HFFc6 (cell line): ENCODE measurements at regions not wholly inside any gene's neighbourhood (a gene's known extent, or its start where the extent isn't known, plus 50 kb on each side); places are given as distances from the start of the nearest gene placed in this dataset.

Experiments used
- DNase-seq: peaks from one replicate; pipeline ENCODE4 v3.0.0-alpha.2; 2018
- H3K27ac Mint-ChIP-seq: 2 replicates; pipeline ENCODE4 v1.8.0; 2020; ENCODE audit warnings: mild to moderate bottlenecking, mixed read lengths
- H3K27me3 Mint-ChIP-seq: 2 replicates; pipeline ENCODE4 v1.8.0; 2021; ENCODE audit warnings: mild to moderate bottlenecking, moderate library complexity, mixed read lengths; ENCODE audit not compliant: insufficient read depth
- H3K36me3 Mint-ChIP-seq: 2 replicates; pipeline ENCODE4 v1.8.0; 2021; ENCODE audit warnings: low read depth, mixed read lengths
- H3K4me1 Mint-ChIP-seq: 2 replicates; pipeline ENCODE4 v1.8.0; 2020; ENCODE audit warnings: low read depth, mixed read lengths
- H3K4me3 Mint-ChIP-seq: 2 replicates; pipeline ENCODE4 v1.8.0; 2020; ENCODE audit warnings: mild to moderate bottlenecking, moderate library complexity, mixed read lengths
- H3K9me3 Mint-ChIP-seq: 2 replicates; pipeline ENCODE4 v1.8.0; 2020; ENCODE audit warnings: mild to moderate bottlenecking, mixed read lengths
- CTCF ChIP-seq: fragments of 200-600 bp; sonication (generic); IDR thresholded peaks from 2 replicates; pipeline ENCODE4 v1.5.0; 2021; ENCODE audit warnings: antibody characterized with exemption, mild to moderate bottlenecking

GRCh38 chr21:35925497-35925896 lies 134.8 kb downstream of the SETD4 start:
- H3K27me3 Mint-ChIP-seq, result peaks cover 3% of the 10 kb centered on the region
- H3K4me3 Mint-ChIP-seq, result no peak overlapping the region
- no peak overlapping the region for H3K27ac Mint-ChIP-seq
- no peaks in the 10 kb centered on the region for H3K9me3 Mint-ChIP-seq
- peaks cover 17% of the 10 kb centered on the region for H3K4me1 Mint-ChIP-seq
- no peaks in the 10 kb centered on the region for H3K36me3 Mint-ChIP-seq
- no peak for DNase-seq
- TF ChIP-seq CTCF, result no peak

GRCh38 chr21:35924714-35925301 lies 135.5 kb downstream of the SETD4 start:
- TF ChIP-seq CTCF, result no peak
- H3K36me3 Mint-ChIP-seq, result no peaks in the 10 kb centered on the region
- H3K27ac Mint-ChIP-seq, result no peak overlapping the region
- peaks cover 3% of the 10 kb centered on the region for H3K27me3 Mint-ChIP-seq
- peak; percentile 32 for DNase-seq
- H3K4me3 Mint-ChIP-seq, result no peak overlapping the region
- peaks cover 17% of the 10 kb centered on the region for H3K4me1 Mint-ChIP-seq
- H3K9me3 Mint-ChIP-seq, result no peaks in the 10 kb centered on the region

- no peak for DNase-seq
- Mint-ChIP-seq H3K9me3 (no peaks in the 10 kb centered on the region), H3K4me1 (peaks cover 17% of the 10 kb centered on the region), H3K27ac (no peak overlapping the region), H3K36me3 (no peaks in the 10 kb centered on the region), H3K27me3 (peaks cover 3% of the 10 kb centered on the region), H3K4me3 (no peak overlapping the region)
- TF ChIP-seq CTCF, result no peak
Observed at GRCh38 chr21:35923971-35924370, 136.4 kb downstream of the SETD4 start.

- H3K9me3 Mint-ChIP-seq, result no peaks in the 10 kb centered on the region
- DNase-seq, result no peak
- no peak overlapping the region for H3K27ac Mint-ChIP-seq
- no peak for TF ChIP-seq CTCF
- H3K4me3 Mint-ChIP-seq, result no peak overlapping the region
- H3K27me3 Mint-ChIP-seq, result peaks cover 3% of the 10 kb centered on the region
- peaks cover 17% of the 10 kb centered on the region for H3K4me1 Mint-ChIP-seq
- H3K36me3 Mint-ChIP-seq, result no peaks in the 10 kb centered on the region
Observed at GRCh38 chr21:35922618-35923017, 137.7 kb downstream of the SETD4 start.

GRCh38 chr21:35921471-35921870 lies 138.9 kb downstream of the SETD4 start:
- no peaks in the 10 kb centered on the region for H3K9me3 Mint-ChIP-seq
- H3K27me3 Mint-ChIP-seq, result peaks cover 3% of the 10 kb centered on the region
- no peak overlapping the region for H3K4me3 Mint-ChIP-seq
- H3K4me1 Mint-ChIP-seq, result peaks cover 17% of the 10 kb centered on the region
- no peak overlapping the region for H3K27ac Mint-ChIP-seq
- no peak for TF ChIP-seq CTCF
- no peaks in the 10 kb centered on the region for H3K36me3 Mint-ChIP-seq
- DNase-seq, result no peak

GRCh38 chr21:35920436-35920835 lies 139.9 kb downstream of the SETD4 start:
- Mint-ChIP-seq H3K4me1 (peaks cover 12% of the 10 kb centered on the region), H3K36me3 (no peaks in the 10 kb centered on the region), H3K4me3 (no peak overlapping the region), H3K9me3 (no peaks in the 10 kb centered on the region), H3K27me3 (peaks cover 3% of the 10 kb centered on the region), H3K27ac (no peak overlapping the region)
- DNase-seq, result no peak
- no peak for TF ChIP-seq CTCF
